ENCODE measurements at regions not wholly inside any gene's neighbourhood (a gene's known extent, or its start where the extent isn't known, plus 50 kb on each side); places are given as distances from the start of the nearest gene placed in this dataset.

GRCh38 chr20:17786221-17786718, 86.5 kb downstream of the BANF2 start:
- peaks cover 6% of the 10 kb centered on the region for H3K4me1 ChIP-seq
- peak; percentile 48 for DNase-seq
- H3K4me3 ChIP-seq: no peak overlapping the region
- no peak for TF ChIP-seq CTCF (IDR thresholded peaks at IDR 0.05)
- intact Hi-C loops (cut with DNase I; ENCODE audit: low total_unique reads): no loop called here
- H3K27ac ChIP-seq: peak overlapping the region in 1 of 2 donors; percentile 57
- H3K27me3 ChIP-seq: no peaks in the 10 kb centered on the region
- H3K36me3 ChIP-seq (ENCODE audit: low read depth, missing control alignments): no peaks in the 10 kb centered on the region
- 42 to 46% methylated on average over 10 to 11 of the region's 11 CpGs for WGBS, 2 donors
- no peaks in the 10 kb centered on the region for H3K9me3 ChIP-seq

Data from testis (tissue), 2 donors.